ENCODE measurements at regions not wholly inside any gene's neighbourhood (a gene's known extent, or its start where the extent isn't known, plus 50 kb on each side); places are given as distances from the start of the nearest gene placed in this dataset.
A peak's percentile ranks its signal among the peaks of the same experiment; 100 is the strongest.

GRCh38 chr9:120001536-120001935, 578.4 kb downstream of the CDK5RAP2 start:
- no peak for DNase-seq (ENCODE audit: low spot score)

- DNase-seq (ENCODE audit: low spot score): no peak
These were observed 581.4 kb downstream of the CDK5RAP2 start for GRCh38 chr9:119998614-119999013.

GRCh38 chr9:119991797-119992196, 588.2 kb downstream of the CDK5RAP2 start:
- no peak for DNase-seq (ENCODE audit: low spot score)

GRCh38 chr9:119986713-119987112, 593.3 kb downstream of the CDK5RAP2 start:
- no peak for DNase-seq (ENCODE audit: low spot score)

GRCh38 chr9:119986205-119986604, 593.8 kb downstream of the CDK5RAP2 start:
- DNase-seq (ENCODE audit: low spot score): no peak

- peak; percentile 28 for DNase-seq (ENCODE audit: low spot score)
These were observed 604.8 kb upstream of the BRINP1 start for GRCh38 chr9:119974026-119974425.

- peak; percentile 87 for DNase-seq (ENCODE audit: low spot score)
These were observed 599.8 kb upstream of the BRINP1 start for GRCh38 chr9:119968836-119969707.

GRCh38 chr9:119967867-119968535, 598.8 kb upstream of the BRINP1 start:
- DNase-seq (ENCODE audit: low spot score): no peak

- DNase-seq (ENCODE audit: low spot score): peak; percentile 85
These were observed 594.6 kb upstream of the BRINP1 start for GRCh38 chr9:119963798-119964372.

GRCh38 chr9:119963258-119963797, 594.1 kb upstream of the BRINP1 start:
- DNase-seq (ENCODE audit: low spot score): peak; percentile 86

- peak; percentile 36 for DNase-seq (ENCODE audit: low spot score)
These were observed 592.7 kb upstream of the BRINP1 start for GRCh38 chr9:119961774-119962424.

GRCh38 chr9:119959846-119960545, 590.8 kb upstream of the BRINP1 start:
- no peak for DNase-seq (ENCODE audit: low spot score)

GRCh38 chr9:119956111-119956510, 586.9 kb upstream of the BRINP1 start:
- DNase-seq (ENCODE audit: low spot score): no peak

GRCh38 chr9:119955276-119955675, 586.0 kb upstream of the BRINP1 start:
- DNase-seq (ENCODE audit: low spot score): no peak

GRCh38 chr9:119951591-119951990, 582.4 kb upstream of the BRINP1 start:
- DNase-seq (ENCODE audit: low spot score): peak; percentile 10

GRCh38 chr9:119951090-119951489, 581.9 kb upstream of the BRINP1 start:
- DNase-seq (ENCODE audit: low spot score): peak; percentile 53

GRCh38 chr9:119945686-119946085, 576.5 kb upstream of the BRINP1 start:
- no peak for DNase-seq (ENCODE audit: low spot score)

GRCh38 chr9:119941091-119941490, 571.9 kb upstream of the BRINP1 start:
- DNase-seq (ENCODE audit: low spot score): no peak

GRCh38 chr9:119938871-119939270, 569.6 kb upstream of the BRINP1 start:
- no peak for DNase-seq (ENCODE audit: low spot score)

GRCh38 chr9:119934497-119934896, 565.3 kb upstream of the BRINP1 start:
- DNase-seq (ENCODE audit: low spot score): no peak

GRCh38 chr9:119933191-119933590, 564.0 kb upstream of the BRINP1 start:
- DNase-seq (ENCODE audit: low spot score): no peak

GRCh38 chr9:119924736-119925135, 555.5 kb upstream of the BRINP1 start:
- DNase-seq (ENCODE audit: low spot score): no peak
